Liver (tissue), 8 donors: ENCODE measurements at regions not wholly inside any gene's neighbourhood (a gene's known extent, or its start where the extent isn't known, plus 50 kb on each side); places are given as distances from the start of the nearest gene placed in this dataset.

ENCODE experiments used
- DNase-seq: peaks from one replicate; pipeline ENCODE4 v3.0.0-alpha.2; 2017; ENCODE audit warnings: low spot score
- H3K27ac ChIP-seq, 2 donors: one replicate each; pipeline ENCODE4 v1.7.0; 2013; ENCODE audit warnings: inconsistent platforms in 2 of 2, low read length in 2 of 2, control low read depth in 1 of 2, low read depth in 1 of 2, mild to moderate bottlenecking in 1 of 2
- H3K27me3 ChIP-seq, 4 donors: one replicate each; pipeline versions ENCODE4 v1.6.1 to v1.7.0; 2013; ENCODE audit warnings: low read length in 3 of 4, inconsistent platforms in 1 of 4, mild to moderate bottlenecking in 1 of 4, moderate library complexity in 1 of 4; ENCODE audit not compliant: control insufficient read depth in 4 of 4, insufficient read depth in 4 of 4
- H3K36me3 ChIP-seq, 4 donors: one replicate each; pipeline versions ENCODE4 v1.6.1 to v1.7.0; 2013; ENCODE audit warnings: low read length in 3 of 4, mild to moderate bottlenecking in 3 of 4, low read depth in 1 of 4, moderate library complexity in 1 of 4; ENCODE audit not compliant: control insufficient read depth in 4 of 4, insufficient read depth in 3 of 4
- H3K4me1 ChIP-seq, 4 donors: one replicate each; pipeline versions ENCODE4 v1.6.1 to v1.7.0; 2013; ENCODE audit warnings: low read length in 3 of 4, mild to moderate bottlenecking in 3 of 4, moderate library complexity in 1 of 4; ENCODE audit not compliant: control insufficient read depth in 4 of 4, insufficient read depth in 4 of 4
- H3K4me3 ChIP-seq, 3 donors: one replicate each; pipeline versions ENCODE4 v1.6.1 to v1.7.0; 2013; ENCODE audit warnings: low read length in 3 of 3, control low read depth in 1 of 3, low read depth in 1 of 3, mild to moderate bottlenecking in 1 of 3
- H3K9ac ChIP-seq, 2 donors: one replicate each; pipeline ENCODE4 v1.7.0; 2013; ENCODE audit warnings: low read length in 2 of 2, mild to moderate bottlenecking in 2 of 2, moderate library complexity in 2 of 2, control low read depth in 1 of 2, low read depth in 1 of 2
- H3K9me3 ChIP-seq, 4 donors: one replicate each; pipeline versions ENCODE4 v1.6.1 to v1.7.0; 2013; ENCODE audit warnings: low read length in 3 of 4; ENCODE audit not compliant: control insufficient read depth in 4 of 4
- ATF3 ChIP-seq: IDR thresholded peaks from 2 replicates; pipeline ENCODE4 v1.6.1; 2016; ENCODE audit warnings: antibody characterized with exemption
- CTCF ChIP-seq: fragments of 150-350 bp; IDR thresholded peaks from 2 replicates; pipeline ENCODE4 v1.5.1; 2017; ENCODE audit warnings: improper control_type of control experiment, low read depth, low read length; ENCODE audit not compliant: missing input control
- EGR1 ChIP-seq, 2 donors: IDR thresholded peaks; 2 replicates each; pipeline ENCODE4 v1.6.1; 2016 to 2018; ENCODE audit warnings: antibody characterized with exemption in 2 of 2, low read depth in 2 of 2
- FOXA1 ChIP-seq: IDR thresholded peaks from 2 replicates; pipeline ENCODE4 v1.6.1; 2016; ENCODE audit warnings: antibody characterized with exemption
- FOXA2 ChIP-seq: IDR thresholded peaks from 2 replicates; pipeline ENCODE4 v1.6.1; 2016; ENCODE audit warnings: antibody characterized with exemption
- GABPA ChIP-seq, 2 donors: IDR thresholded peaks in 1 of 2; conservative IDR thresholded peaks in 1 of 2; 2 replicates each; pipeline ENCODE4 v1.6.1; 2016; ENCODE audit warnings: antibody characterized with exemption in 2 of 2, mild to moderate bottlenecking in 1 of 2, moderate library complexity in 1 of 2
- HNF4A ChIP-seq, 2 donors: conservative IDR thresholded peaks; 2 replicates each; pipeline ENCODE4 v1.6.1; 2016; ENCODE audit warnings: antibody characterized with exemption in 2 of 2, mild to moderate bottlenecking in 2 of 2
- HNF4G ChIP-seq: IDR thresholded peaks from 2 replicates; pipeline ENCODE4 v1.6.1; 2016; ENCODE audit warnings: antibody characterized with exemption
- JUND ChIP-seq, 2 donors: IDR thresholded peaks; 2 replicates each; pipeline ENCODE4 v1.6.1; 2016; ENCODE audit warnings: antibody characterized with exemption in 2 of 2
- MAX ChIP-seq: IDR thresholded peaks from 2 replicates; pipeline ENCODE4 v1.6.1; 2016; ENCODE audit warnings: antibody characterized with exemption
- NR2F2 ChIP-seq: IDR thresholded peaks from 2 replicates; pipeline ENCODE4 v1.6.1; 2016; ENCODE audit warnings: antibody characterized with exemption
- RAD21 ChIP-seq, 2 donors: IDR thresholded peaks; 2 replicates each; pipeline ENCODE4 v1.6.1; 2016; ENCODE audit warnings: antibody characterized with exemption in 2 of 2, mild to moderate bottlenecking in 2 of 2
- REST ChIP-seq: IDR thresholded peaks from 2 replicates; pipeline ENCODE4 v1.6.1; 2016; ENCODE audit warnings: antibody characterized with exemption, mild to moderate bottlenecking
- RXRA ChIP-seq, 2 donors: IDR thresholded peaks; 2 replicates each; pipeline ENCODE4 v1.6.1; 2017 to 2018; ENCODE audit warnings: antibody characterized with exemption in 2 of 2, mild to moderate bottlenecking in 1 of 2
- SP1 ChIP-seq: IDR thresholded peaks from 2 replicates; pipeline ENCODE4 v1.6.1; 2018; ENCODE audit warnings: antibody characterized with exemption, mild to moderate bottlenecking
- TAF1 ChIP-seq: conservative IDR thresholded peaks from 2 replicates; pipeline ENCODE4 v1.6.1; 2016; ENCODE audit warnings: antibody characterized with exemption, mild to moderate bottlenecking
- YY1 ChIP-seq: IDR thresholded peaks from 2 replicates; pipeline ENCODE4 v1.6.1; 2016; ENCODE audit warnings: antibody characterized with exemption, mild to moderate bottlenecking
- ZBTB33 ChIP-seq: IDR thresholded peaks from 2 replicates; pipeline ENCODE4 v1.6.1; 2016; ENCODE audit warnings: antibody characterized with exemption
- WGBS: extraction: QIAGEN DNeasy Blood & Tissue Kit; methylation state at CpG from one replicate; pipeline ENCODE4 v1.1.7; 2013; 5-methylcytosine and 5-hydroxymethylcytosine counted together
- donor health status: healthy.
- donor health status: healthy.
- donor health status: healthy.
- donor health status: healthy.
- donor health status: healthy.

GRCh38 chr4:30821859-30822612, 101.9 kb downstream of the PCDH7 start:
- no peak for TF ChIP-seq YY1
- TF ChIP-seq HNF4G: no peak
- no peak for TF ChIP-seq FOXA1
- no peak for TF ChIP-seq EGR1 (IDR thresholded peaks at IDR 0.05; ENCODE audit: low read depth in 2 of 2)
- WGBS: 70% methylated on average over 12 of the region's 12 CpGs
- no peak for DNase-seq

GRCh38 chr4:30822911-30823551, 102.9 kb downstream of the PCDH7 start:
- H3K36me3 ChIP-seq: no peaks in the 10 kb centered on the region
- no peak overlapping the region for H3K27ac ChIP-seq
- H3K27me3 ChIP-seq: no peaks in the 10 kb centered on the region
- no peak overlapping the region for H3K4me3 ChIP-seq
- H3K9ac ChIP-seq: no peak overlapping the region
- H3K9me3 ChIP-seq: no peaks in the 10 kb centered on the region
- TF ChIP-seq SP1 (no peak), HNF4G (no peak), CTCF (no peak), JUND (IDR thresholded peaks at IDR 0.05) (no peak), GABPA (IDR thresholded peaks at IDR 0.05 in 1 of 2, conservative IDR thresholded peaks at IDR 0.05 in 1 of 2) (no peak), ATF3 (no peak), FOXA1 (no peak), MAX (no peak), EGR1 (IDR thresholded peaks at IDR 0.05; ENCODE audit: low read depth in 2 of 2) (no peak), REST (no peak), ZBTB33 (no peak), HNF4A (conservative IDR thresholded peaks at IDR 0.05) (no peak), FOXA2 (no peak), TAF1 (no peak), NR2F2 (no peak), RXRA (IDR thresholded peaks at IDR 0.05) (no peak), YY1 (no peak), RAD21 (IDR thresholded peaks at IDR 0.05) (no peak)
- DNase-seq: no peak
- 79% methylated on average over 10 of the region's 10 CpGs for WGBS
- H3K4me1 ChIP-seq: no peaks in the 10 kb centered on the region

More at GRCh38 chr4:30821859-30822612, 101.9 kb downstream of the PCDH7 start:
- H3K9me3 ChIP-seq: no peaks in the 10 kb centered on the region
- H3K4me1 ChIP-seq: no peaks in the 10 kb centered on the region
- no peak overlapping the region for H3K27ac ChIP-seq
- H3K27me3 ChIP-seq: no peaks in the 10 kb centered on the region
- no peaks in the 10 kb centered on the region for H3K36me3 ChIP-seq
- H3K4me3 ChIP-seq: no peak overlapping the region
- H3K9ac ChIP-seq: no peak overlapping the region
